ENCODE measurements at regions not wholly inside any gene's neighbourhood (a gene's known extent, or its start where the extent isn't known, plus 50 kb on each side); places are given as distances from the start of the nearest gene placed in this dataset.

DNA sequence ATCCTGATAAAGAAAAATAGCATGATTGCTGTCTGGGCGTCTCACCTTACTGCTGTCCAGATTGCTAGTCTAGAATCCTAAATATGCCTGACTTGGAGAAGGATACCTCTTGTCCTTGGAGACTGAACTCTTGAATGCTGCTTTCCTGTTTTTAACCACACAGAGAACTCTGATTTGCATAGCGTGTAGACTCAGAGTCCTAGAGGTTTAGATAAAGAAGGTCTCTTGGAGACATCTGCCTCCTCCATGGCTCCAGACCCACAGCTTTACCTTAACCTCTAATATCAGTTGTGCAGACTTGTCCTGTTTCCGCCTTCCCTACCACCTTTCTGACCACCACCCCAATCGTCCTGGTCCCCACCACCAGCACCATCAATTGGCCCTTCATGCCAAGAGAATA lies 292.6 kb upstream of the CYRIA start:
- Histone ChIP-seq H3K4me3 (no peak overlapping the region), H3K4me1 (replicated peaks) (no peaks in the 10 kb centered on the region), H3K9me3 (no peaks in the 10 kb centered on the region), H3K27me3 (replicated peaks; ENCODE audit: insufficient read depth) (no peaks in the 10 kb centered on the region), H3K36me3 (no peaks in the 10 kb centered on the region), H3K27ac (no peak overlapping the region)
- WGBS = 85% methylated on average over 4 of the region's 4 CpGs
- TF ChIP-seq POLR2AphosphoS5 (IDR thresholded peaks at IDR 0.05) (no peak), POLR2A (IDR thresholded peaks at IDR 0.05) (no peak)
- TF ChIP-seq, protein P1, sequence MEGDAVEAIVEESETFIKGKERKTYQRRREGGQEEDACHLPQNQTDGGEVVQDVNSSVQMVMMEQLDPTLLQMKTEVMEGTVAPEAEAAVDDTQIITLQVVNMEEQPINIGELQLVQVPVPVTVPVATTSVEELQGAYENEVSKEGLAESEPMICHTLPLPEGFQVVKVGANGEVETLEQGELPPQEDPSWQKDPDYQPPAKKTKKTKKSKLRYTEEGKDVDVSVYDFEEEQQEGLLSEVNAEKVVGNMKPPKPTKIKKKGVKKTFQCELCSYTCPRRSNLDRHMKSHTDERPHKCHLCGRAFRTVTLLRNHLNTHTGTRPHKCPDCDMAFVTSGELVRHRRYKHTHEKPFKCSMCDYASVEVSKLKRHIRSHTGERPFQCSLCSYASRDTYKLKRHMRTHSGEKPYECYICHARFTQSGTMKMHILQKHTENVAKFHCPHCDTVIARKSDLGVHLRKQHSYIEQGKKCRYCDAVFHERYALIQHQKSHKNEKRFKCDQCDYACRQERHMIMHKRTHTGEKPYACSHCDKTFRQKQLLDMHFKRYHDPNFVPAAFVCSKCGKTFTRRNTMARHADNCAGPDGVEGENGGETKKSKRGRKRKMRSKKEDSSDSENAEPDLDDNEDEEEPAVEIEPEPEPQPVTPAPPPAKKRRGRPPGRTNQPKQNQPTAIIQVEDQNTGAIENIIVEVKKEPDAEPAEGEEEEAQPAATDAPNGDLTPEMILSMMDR (IDR thresholded peaks at IDR 0.05) = no peak
- DNase-seq (ENCODE audit: low spot score) = no peak
- intact Hi-C loops (cut with DNase I) = no loop called here

DNA sequence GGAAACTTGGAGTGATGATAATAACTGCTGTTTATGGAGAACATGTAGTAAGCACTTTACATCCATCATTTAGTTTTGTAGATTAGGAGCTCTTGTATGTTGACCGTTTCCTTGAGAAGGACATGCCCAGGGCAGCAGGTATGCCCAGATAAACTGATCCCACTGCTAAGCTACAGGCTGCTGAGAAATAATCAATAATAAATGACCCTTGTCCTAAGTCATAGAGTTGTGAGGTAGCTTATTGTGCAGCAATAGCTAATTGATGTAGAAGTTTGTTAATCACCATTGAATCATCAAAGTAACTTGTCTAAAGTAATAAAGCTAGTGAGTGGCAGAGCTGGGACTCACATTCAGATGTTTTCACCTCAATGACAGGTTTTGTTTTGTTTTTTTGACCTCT lies 287.2 kb upstream of the CYRIA start:
- H3K27me3 ChIP-seq (replicated peaks; ENCODE audit: insufficient read depth) = no peaks in the 10 kb centered on the region
- no peaks in the 10 kb centered on the region for H3K4me1 ChIP-seq (replicated peaks)
- H3K9me3 ChIP-seq = no peaks in the 10 kb centered on the region
- DNase-seq (ENCODE audit: low spot score) = no peak
- no peak overlapping the region for H3K4me3 ChIP-seq
- H3K27ac ChIP-seq = no peak overlapping the region
- no peaks in the 10 kb centered on the region for H3K36me3 ChIP-seq
- intact Hi-C loops (cut with DNase I) = no loop called here
- 92% methylated on average over 1 of the region's 1 CpG for WGBS
- TF ChIP-seq POLR2A (IDR thresholded peaks at IDR 0.05) (no peak), POLR2AphosphoS5 (IDR thresholded peaks at IDR 0.05) (no peak)
- TF ChIP-seq, protein P1 (IDR thresholded peaks at IDR 0.05) = no peak

DNA sequence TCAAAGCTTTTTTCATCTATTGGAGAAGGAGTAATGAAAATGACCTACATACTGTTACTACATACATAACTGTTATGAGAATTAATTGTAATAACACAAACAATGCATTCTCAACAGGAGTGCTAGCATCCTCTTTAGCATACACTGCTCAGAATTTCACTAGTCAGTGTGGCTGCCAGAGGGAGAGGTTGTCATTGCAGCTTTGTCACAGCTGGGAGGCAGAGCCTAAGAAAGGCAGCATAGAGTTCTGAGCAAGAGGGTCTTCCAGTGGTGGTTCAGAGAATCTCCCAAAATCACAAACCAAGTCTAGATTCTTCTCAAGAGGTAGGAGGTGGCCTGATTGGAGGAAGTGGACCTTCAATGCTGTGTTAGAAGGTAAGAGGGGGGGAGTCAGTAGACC lies 286.7 kb upstream of the CYRIA start:
- Histone ChIP-seq H3K27ac (no peak overlapping the region), H3K36me3 (no peaks in the 10 kb centered on the region), H3K4me1 (replicated peaks) (no peaks in the 10 kb centered on the region), H3K4me3 (no peak overlapping the region), H3K27me3 (replicated peaks; ENCODE audit: insufficient read depth) (no peaks in the 10 kb centered on the region), H3K9me3 (no peaks in the 10 kb centered on the region)
- TF ChIP-seq, protein P1 (IDR thresholded peaks at IDR 0.05) = no peak
- TF ChIP-seq POLR2AphosphoS5 (IDR thresholded peaks at IDR 0.05) (no peak), POLR2A (IDR thresholded peaks at IDR 0.05) (no peak)
- intact Hi-C loops (cut with DNase I) = no loop called here
- no peak for DNase-seq (ENCODE audit: low spot score)

DNA sequence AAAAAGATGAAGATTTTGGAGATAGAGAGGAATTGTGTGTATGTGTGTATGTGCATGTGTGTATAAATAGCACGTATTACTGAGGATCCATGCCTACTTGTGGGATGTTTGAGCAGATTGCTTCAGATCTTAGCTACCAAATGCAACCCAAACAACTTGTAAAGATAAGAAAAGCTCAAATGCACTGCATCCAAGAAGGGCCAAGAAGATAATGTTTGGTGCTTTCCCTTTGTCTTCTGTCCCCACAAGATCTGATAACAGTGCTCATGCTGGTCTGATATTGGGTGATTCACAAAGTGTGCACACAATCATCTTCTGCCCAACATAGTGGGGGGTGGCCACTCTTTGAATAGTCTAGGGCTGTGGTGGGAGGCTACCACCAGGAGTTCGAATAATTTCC lies 284.8 kb upstream of the CYRIA start:
- H3K4me1 ChIP-seq (replicated peaks) = no peaks in the 10 kb centered on the region
- H3K27ac ChIP-seq = no peak overlapping the region
- no peak overlapping the region for H3K4me3 ChIP-seq
- no peaks in the 10 kb centered on the region for H3K27me3 ChIP-seq (replicated peaks; ENCODE audit: insufficient read depth)
- WGBS = 66% methylated on average over 2 of the region's 2 CpGs
- DNase-seq (ENCODE audit: low spot score) = no peak
- H3K36me3 ChIP-seq = no peaks in the 10 kb centered on the region
- H3K9me3 ChIP-seq = no peaks in the 10 kb centered on the region
- no peak for TF ChIP-seq POLR2A (IDR thresholded peaks at IDR 0.05)
- no peak for TF ChIP-seq POLR2AphosphoS5 (IDR thresholded peaks at IDR 0.05)
- TF ChIP-seq, protein P1 (IDR thresholded peaks at IDR 0.05) = no peak
- intact Hi-C loops (cut with DNase I) = no loop called here

DNA sequence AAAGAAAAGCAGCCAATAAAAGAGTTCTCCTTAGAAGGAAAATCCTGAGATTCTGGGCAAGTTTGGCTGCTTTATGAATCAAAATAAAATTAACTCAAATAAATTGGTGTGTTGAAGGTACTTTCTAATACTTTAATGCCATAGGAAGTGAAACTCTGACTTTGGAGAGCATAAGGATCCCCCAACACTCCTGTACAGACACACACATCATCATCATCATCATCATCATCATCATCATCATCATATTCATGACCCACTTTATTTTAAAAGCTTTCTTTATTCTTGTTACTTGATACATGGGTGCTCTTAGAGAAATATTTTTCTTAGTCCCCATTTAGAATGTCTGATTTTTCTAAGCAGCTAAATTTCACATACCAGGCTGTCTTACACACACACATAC lies 283.1 kb upstream of the CYRIA start:
- H3K36me3 ChIP-seq = no peaks in the 10 kb centered on the region
- H3K27me3 ChIP-seq (replicated peaks; ENCODE audit: insufficient read depth) = no peaks in the 10 kb centered on the region
- no peak for DNase-seq (ENCODE audit: low spot score)
- TF ChIP-seq, protein P1 (IDR thresholded peaks at IDR 0.05) = no peak
- no peak for TF ChIP-seq POLR2AphosphoS5 (IDR thresholded peaks at IDR 0.05)
- TF ChIP-seq POLR2A (IDR thresholded peaks at IDR 0.05) = no peak
- H3K27ac ChIP-seq = no peak overlapping the region
- H3K4me3 ChIP-seq = no peak overlapping the region
- H3K9me3 ChIP-seq = no peaks in the 10 kb centered on the region
- intact Hi-C loops (cut with DNase I) = no loop called here
- H3K4me1 ChIP-seq (replicated peaks) = no peaks in the 10 kb centered on the region

All from prostate gland (tissue), 2 donors.